MM.1S (cell line): ENCODE measurements at regions not wholly inside any gene's neighbourhood (a gene's known extent, or its start where the extent isn't known, plus 50 kb on each side); places are given as distances from the start of the nearest gene placed in this dataset.

Experiments used
- CTCF ChIP-seq: fragments of 300-600 bp; sonication (generic); IDR thresholded peaks from 2 replicates; pipeline ENCODE4 v1.5.1; 2016; ENCODE audit warnings: antibody characterized with exemption, low read length, mixed read lengths
- EZH2 ChIP-seq: fragments of 300-600 bp; sonication (generic); optimal IDR thresholded peaks from 2 replicates; pipeline ENCODE3; 2017; ENCODE audit warnings: low read depth, mild to moderate bottlenecking, antibody characterized with exemption, low read length, mixed read lengths
- EZH2phosphoT487 ChIP-seq: fragments of 300-600 bp; sonication (generic); IDR thresholded peaks from 2 replicates; pipeline ENCODE4 v1.6.1; 2018; ENCODE audit warnings: antibody characterized with exemption, low read length

- TF ChIP-seq CTCF = no peak
- no peak for TF ChIP-seq EZH2phosphoT487
- no peak for TF ChIP-seq EZH2
These were observed 136.2 kb upstream of the PUM3 start for GRCh38 chr9:2979957-2980610.
